Mesodermal cell (in vitro differentiated cells): ENCODE measurements at regions not wholly inside any gene's neighbourhood (a gene's known extent, or its start where the extent isn't known, plus 50 kb on each side); places are given as distances from the start of the nearest gene placed in this dataset.
"Not testable (repeated sequence)": the region's sequence is repeated elsewhere in the genome, so short reads cannot be mapped to it uniquely, and the experiment has no call there.

Experiments
- H3K27ac ChIP-seq: 2 replicates; pipeline ENCODE4 v1.7.0; 2013; ENCODE audit warnings: mild to moderate bottlenecking, low read depth, low read length, moderate library complexity; ENCODE audit not compliant: severe bottlenecking
- H3K36me3 ChIP-seq: 2 replicates; pipeline ENCODE4 v1.7.1; 2013; ENCODE audit warnings: mild to moderate bottlenecking, low read length, moderate library complexity; ENCODE audit not compliant: control insufficient read depth, insufficient read depth
- H3K4me1 ChIP-seq: one replicate; pipeline ENCODE4 v1.7.1; 2013; ENCODE audit warnings: mild to moderate bottlenecking, low read length; ENCODE audit not compliant: insufficient read depth, control insufficient read depth, poor library complexity, severe bottlenecking
- H3K4me3 ChIP-seq: 2 replicates; pipeline ENCODE4 v1.7.0; 2013; ENCODE audit warnings: low read length, control low read depth, mild to moderate bottlenecking; ENCODE audit not compliant: insufficient read depth, poor library complexity, severe bottlenecking; ENCODE audit errors: extremely low read depth
- H3K9me3 ChIP-seq: 2 replicates; pipeline ENCODE4 v1.7.1; 2013; ENCODE audit warnings: mild to moderate bottlenecking, low read length, moderate library complexity; ENCODE audit not compliant: control insufficient read depth
- WGBS, 2 experiments: methylation state at CpG; one replicate each; pipeline ENCODE4 v1.1.5; 2013; ENCODE audit warnings: missing lambda C conversion rate in 2 of 2; ENCODE audit not compliant: insufficient coverage in 2 of 2; 5-methylcytosine and 5-hydroxymethylcytosine counted together

- H3K9me3 ChIP-seq: no peaks in the 10 kb centered on the region
- H3K27ac ChIP-seq: no peak overlapping the region
- WGBS, 2 experiments: 86% methylated on average over 1 of the region's 2 CpGs; no CpG with 5 or more reads in 1 of the 2 experiments
- no peaks in the 10 kb centered on the region for H3K36me3 ChIP-seq
- no peaks in the 10 kb centered on the region for H3K4me1 ChIP-seq
- H3K4me3 ChIP-seq: no peak overlapping the region
Observed at GRCh38 chr14:80059041-80059440, 152.3 kb downstream of the DIO2 start.

GRCh38 chr14:80056497-80056801 is 154.9 kb downstream of the DIO2 start:
- Histone ChIP-seq H3K36me3 (no peaks in the 10 kb centered on the region), H3K9me3 (no peaks in the 10 kb centered on the region), H3K27ac (no peak overlapping the region), H3K4me3 (no peak overlapping the region), H3K4me1 (no peaks in the 10 kb centered on the region)
- 24 to 29% methylated on average over 2 to 3 of the region's 4 CpGs for WGBS, 2 experiments

- WGBS, 2 experiments: 20 to 74% methylated on average over 1 to 3 of the region's 7 CpGs
- H3K36me3 ChIP-seq: no peaks in the 10 kb centered on the region
Observed at GRCh38 chr14:80055667-80056496, 155.4 kb downstream of the DIO2 start.

GRCh38 chr14:80055226-80055625 is 156.1 kb downstream of the DIO2 start:
- Histone ChIP-seq H3K36me3 (no peaks in the 10 kb centered on the region), H3K4me1 (no peaks in the 10 kb centered on the region), H3K27ac (no peak overlapping the region), H3K9me3 (no peaks in the 10 kb centered on the region), H3K4me3 (no peak overlapping the region)
- 100% methylated on average over 1 of the region's 1 CpG for WGBS, 2 experiments

More at GRCh38 chr14:80055667-80056496, 155.4 kb downstream of the DIO2 start:
- no peak overlapping the region for H3K27ac ChIP-seq
- no peaks in the 10 kb centered on the region for H3K9me3 ChIP-seq
- H3K4me3 ChIP-seq: no peak overlapping the region
- no peaks in the 10 kb centered on the region for H3K4me1 ChIP-seq

GRCh38 chr14:80054020-80054419 is 157.3 kb downstream of the DIO2 start:
- Histone ChIP-seq H3K4me3 (no peak overlapping the region), H3K9me3 (no peaks in the 10 kb centered on the region), H3K4me1 (no peaks in the 10 kb centered on the region), H3K36me3 (no peaks in the 10 kb centered on the region), H3K27ac (no peak overlapping the region)
- WGBS, 2 experiments: no CpG with 5 or more reads among the region's 3 CpGs

GRCh38 chr14:80049055-80049454 is 162.2 kb downstream of the DIO2 start:
- Histone ChIP-seq H3K27ac (no peak overlapping the region), H3K4me3 (no peak overlapping the region), H3K36me3 (no peaks in the 10 kb centered on the region), H3K4me1 (no peaks in the 10 kb centered on the region), H3K9me3 (no peaks in the 10 kb centered on the region)
- 100% methylated on average over 1 of the region's 2 CpGs for WGBS, 2 experiments

- H3K36me3 ChIP-seq: no peaks in the 10 kb centered on the region
- H3K4me3 ChIP-seq: no peak overlapping the region
- 94 to 100% methylated on average over 2 of the region's 3 CpGs for WGBS, 2 experiments
- H3K4me1 ChIP-seq: no peaks in the 10 kb centered on the region
- no peaks in the 10 kb centered on the region for H3K9me3 ChIP-seq
- H3K27ac ChIP-seq: no peak overlapping the region
Observed at GRCh38 chr14:80047761-80048160, 163.5 kb downstream of the DIO2 start.

- H3K9me3 ChIP-seq: no peaks in the 10 kb centered on the region
- H3K36me3 ChIP-seq: no peaks in the 10 kb centered on the region
- H3K27ac ChIP-seq: no peak overlapping the region
- H3K4me1 ChIP-seq: no peaks in the 10 kb centered on the region
- WGBS, 2 experiments: 60 to 63% methylated on average over 1 of the region's 2 CpGs
- no peak overlapping the region for H3K4me3 ChIP-seq
Observed at GRCh38 chr14:80037349-80037748, 174.0 kb downstream of the DIO2 start.

GRCh38 chr14:80024417-80024816 is 186.9 kb downstream of the DIO2 start:
- H3K9me3 ChIP-seq: no peaks in the 10 kb centered on the region
- H3K36me3 ChIP-seq: no peaks in the 10 kb centered on the region
- WGBS, 2 experiments: 82 to 86% methylated on average over 1 to 2 of the region's 4 CpGs
- no peaks in the 10 kb centered on the region for H3K4me1 ChIP-seq
- H3K27ac ChIP-seq: no peak overlapping the region
- H3K4me3 ChIP-seq: no peak overlapping the region

- not testable (repeated sequence) for H3K27ac ChIP-seq, H3K9me3 ChIP-seq, H3K36me3 ChIP-seq, H3K4me1 ChIP-seq, H3K4me3 ChIP-seq
- no CpG with 5 or more reads among the region's 3 CpGs for WGBS, 2 experiments
Observed at GRCh38 chr14:80018476-80018875, 192.8 kb downstream of the DIO2 start.

GRCh38 chr14:80017795-80018194 is 193.5 kb downstream of the DIO2 start:
- H3K27ac ChIP-seq: no peak overlapping the region
- WGBS, 2 experiments: 48 to 65% methylated on average over 2 to 3 of the region's 4 CpGs

More at GRCh38 chr14:80017795-80018194, 193.5 kb downstream of the DIO2 start:
- H3K36me3 ChIP-seq: no peaks in the 10 kb centered on the region
- no peaks in the 10 kb centered on the region for H3K4me1 ChIP-seq
- no peaks in the 10 kb centered on the region for H3K9me3 ChIP-seq
- H3K4me3 ChIP-seq: no peak overlapping the region
